Common myeloid progenitor, CD34-positive (primary cell): ENCODE measurements at regions not wholly inside any gene's neighbourhood (a gene's known extent, or its start where the extent isn't known, plus 50 kb on each side); places are given as distances from the start of the nearest gene placed in this dataset.

Experiments used
- CTCF ChIA-PET: fragments of 350-600 bp; sonication (Branson Sonifier 250); formaldehyde crosslinking; loops from one replicate; lab custom pipeline; 2021; ENCODE audit warnings: antibody characterized with exemption; lab: Charles Lee
- POLR2A ChIA-PET: fragments of 350-600 bp; sonication (Branson Sonifier 250); formaldehyde crosslinking; loops from one replicate; lab custom pipeline; 2021; ENCODE audit warnings: antibody characterized with exemption; lab: Charles Lee
- DNase-seq, 3 donors: peaks; one replicate each; pipeline versions ENCODE4 v3.0.0 to v3.0.0-alpha.2; 2013
- H3K27ac ChIP-seq, 2 experiments: 1 replicate in 1 of 2; 2 replicates in 1 of 2; pipeline ENCODE4 v1.7.0; 2013; ENCODE audit warnings: inconsistent platforms in 2 of 2, low read length in 2 of 2, mild to moderate bottlenecking in 2 of 2, low read depth in 1 of 2, moderate library complexity in 1 of 2; ENCODE audit not compliant: severe bottlenecking in 2 of 2, insufficient read depth in 1 of 2, poor library complexity in 1 of 2
- H3K27me3 ChIP-seq, 5 experiments: replicated peaks in 2 of 5; 1 replicate in 3 of 5; 2 replicates in 2 of 5; pipeline versions ENCODE4 v1.6.1 to v1.7.0; 2013; ENCODE audit warnings: low read length in 4 of 5, mild to moderate bottlenecking in 2 of 5, moderate library complexity in 2 of 5, inconsistent platforms in 1 of 5; ENCODE audit not compliant: insufficient read depth in 5 of 5, control insufficient read depth in 4 of 5
- H3K36me3 ChIP-seq, 4 experiments: 1 replicate in 2 of 4; 2 replicates in 2 of 4; pipeline versions ENCODE4 v1.6.1 to v1.7.0; 2013; ENCODE audit warnings: low read length in 3 of 4, control low read depth in 1 of 4, mild to moderate bottlenecking in 1 of 4; ENCODE audit not compliant: control insufficient read depth in 4 of 4, insufficient read depth in 4 of 4
- H3K4me1 ChIP-seq, 4 experiments: 1 replicate in 3 of 4; 2 replicates in 1 of 4; pipeline versions ENCODE4 v1.6.1 to v1.7.1; 2013; ENCODE audit warnings: low read length in 3 of 4, mild to moderate bottlenecking in 3 of 4, control low read depth in 1 of 4, inconsistent platforms in 1 of 4, moderate library complexity in 1 of 4; ENCODE audit not compliant: control insufficient read depth in 4 of 4, insufficient read depth in 4 of 4; ENCODE audit errors: control extremely low read depth in 1 of 4
- H3K4me3 ChIP-seq, 7 experiments: 1 replicate in 4 of 7; 2 replicates in 3 of 7; pipeline versions ENCODE4 v1.5.1 to v1.7.0; 2013; ENCODE audit warnings: mild to moderate bottlenecking in 7 of 7, low read length in 6 of 7, moderate library complexity in 6 of 7, inconsistent platforms in 2 of 7, low read depth in 2 of 7, control low read depth in 1 of 7; ENCODE audit not compliant: insufficient read depth in 4 of 7, control insufficient read depth in 1 of 7; ENCODE audit errors: extremely low read depth in 1 of 7
- H3K9me3 ChIP-seq, 5 experiments: 1 replicate in 4 of 5; 2 replicates in 1 of 5; pipeline versions ENCODE4 v1.6.1 to v1.7.1; 2013; ENCODE audit warnings: low read length in 4 of 5, mild to moderate bottlenecking in 2 of 5, inconsistent platforms in 1 of 5, low read depth in 1 of 5, moderate library complexity in 1 of 5; ENCODE audit not compliant: control insufficient read depth in 4 of 5, insufficient read depth in 2 of 5; ENCODE audit errors: control extremely low read depth in 1 of 5
- WGBS: methylation state at CpG from one replicate; pipeline ENCODE4 v1.1.5; 2013; ENCODE audit not compliant: insufficient coverage; 5-methylcytosine and 5-hydroxymethylcytosine counted together

- Histone ChIP-seq H3K9me3 (no peaks in the 10 kb centered on the region), H3K27me3 (no peaks in the 10 kb centered on the region), H3K36me3 (no peaks in the 10 kb centered on the region), H3K4me1 (peaks cover 2 to 9% (median 6%) of the 10 kb centered on the region in 4 experiments), H3K27ac (no peak overlapping the region), H3K4me3 (no peak overlapping the region)
- 100% methylated on average over 3 of the region's 3 CpGs for WGBS
- ChIA-PET CTCF (interaction anchor here (1.4 kb wide), 1 partner anchor 16 kb away, joined by 3 read pairs; no protein-coding TSS in a partner anchor), POLR2A (no interaction called here)
- DNase-seq: no peak
Observed at GRCh38 chr1:221636967-221637366, 104.9 kb downstream of the DUSP10 start.

- Histone ChIP-seq H3K36me3 (no peaks in the 10 kb centered on the region), H3K9me3 (no peaks in the 10 kb centered on the region), H3K4me1 (peaks cover 0 to 5% (median 1%) of the 10 kb centered on the region in 4 experiments), H3K27ac (no peak overlapping the region), H3K4me3 (no peak overlapping the region), H3K27me3 (no peaks in the 10 kb centered on the region)
- POLR2A ChIA-PET: no interaction called here
- WGBS: 93% methylated on average over 2 of the region's 2 CpGs
- CTCF ChIA-PET: no interaction called here
- DNase-seq: no peak
Observed at GRCh38 chr1:221637641-221638041, 104.2 kb downstream of the DUSP10 start.

- CTCF ChIA-PET: no interaction called here
- POLR2A ChIA-PET: no interaction called here
- H3K27ac ChIP-seq: no peak overlapping the region
- no peaks in the 10 kb centered on the region for H3K9me3 ChIP-seq
- H3K4me1 ChIP-seq: peaks cover 0 to 3% (median 0%) of the 10 kb centered on the region in 4 experiments
- no peaks in the 10 kb centered on the region for H3K27me3 ChIP-seq
- H3K4me3 ChIP-seq: no peak overlapping the region
- H3K36me3 ChIP-seq: no peaks in the 10 kb centered on the region
- no peak for DNase-seq
- no CpG with 5 or more reads among the region's 2 CpGs for WGBS
Observed at GRCh38 chr1:221638595-221638994, 103.3 kb downstream of the DUSP10 start.

- ChIA-PET POLR2A (no interaction called here), CTCF (interaction anchor here (1.0 to 1.4 kb wide), 3 partner anchors 10 to 30 kb away, joined by 3 to 5 read pairs (median 3); no protein-coding TSS in a partner anchor)
- WGBS: 93% methylated on average over 2 of the region's 3 CpGs
- H3K9me3 ChIP-seq: no peaks in the 10 kb centered on the region
- no peak overlapping the region for H3K27ac ChIP-seq
- no peak overlapping the region for H3K4me3 ChIP-seq
- no peaks in the 10 kb centered on the region for H3K27me3 ChIP-seq
- H3K4me1 ChIP-seq: no peaks in the 10 kb centered on the region
- no peak for DNase-seq
- H3K36me3 ChIP-seq: no peaks in the 10 kb centered on the region
Observed at GRCh38 chr1:221641811-221642210, 100.1 kb downstream of the DUSP10 start.

GRCh38 chr1:221643404-221644144, 98.3 kb downstream of the DUSP10 start:
- no peaks in the 10 kb centered on the region for H3K4me1 ChIP-seq
- no peaks in the 10 kb centered on the region for H3K36me3 ChIP-seq
- no peaks in the 10 kb centered on the region for H3K9me3 ChIP-seq
- ChIA-PET POLR2A (no interaction called here), CTCF (no interaction called here)
- no peak for DNase-seq
- H3K27ac ChIP-seq: no peak overlapping the region
- no CpG with 5 or more reads among the region's 1 CpG for WGBS
- no peaks in the 10 kb centered on the region for H3K27me3 ChIP-seq
- no peak overlapping the region for H3K4me3 ChIP-seq

GRCh38 chr1:221644145-221644448, 97.8 kb downstream of the DUSP10 start:
- DNase-seq: no peak
- CTCF ChIA-PET: no interaction called here
- Histone ChIP-seq H3K4me1 (no peaks in the 10 kb centered on the region), H3K27ac (no peak overlapping the region), H3K9me3 (no peaks in the 10 kb centered on the region), H3K4me3 (no peak overlapping the region), H3K36me3 (no peaks in the 10 kb centered on the region), H3K27me3 (no peaks in the 10 kb centered on the region)
- POLR2A ChIA-PET: no interaction called here
- WGBS: 94% methylated on average over 3 of the region's 3 CpGs

- no peaks in the 10 kb centered on the region for H3K36me3 ChIP-seq
- H3K27me3 ChIP-seq: no peaks in the 10 kb centered on the region
- DNase-seq: no peak
- 89% methylated on average over 2 of the region's 2 CpGs for WGBS
- POLR2A ChIA-PET: no interaction called here
- no peaks in the 10 kb centered on the region for H3K4me1 ChIP-seq
- H3K27ac ChIP-seq: no peak overlapping the region
- no peaks in the 10 kb centered on the region for H3K9me3 ChIP-seq
- H3K4me3 ChIP-seq: no peak overlapping the region
- CTCF ChIA-PET: interaction anchor here (1.0 kb wide), 1 partner anchor 10 kb away, joined by 3 read pairs; no protein-coding TSS in a partner anchor
Observed at GRCh38 chr1:221644663-221645258, 97.1 kb downstream of the DUSP10 start.
